ENCODE measurements at regions not wholly inside any gene's neighbourhood (a gene's known extent, or its start where the extent isn't known, plus 50 kb on each side); places are given as distances from the start of the nearest gene placed in this dataset.

DNA sequence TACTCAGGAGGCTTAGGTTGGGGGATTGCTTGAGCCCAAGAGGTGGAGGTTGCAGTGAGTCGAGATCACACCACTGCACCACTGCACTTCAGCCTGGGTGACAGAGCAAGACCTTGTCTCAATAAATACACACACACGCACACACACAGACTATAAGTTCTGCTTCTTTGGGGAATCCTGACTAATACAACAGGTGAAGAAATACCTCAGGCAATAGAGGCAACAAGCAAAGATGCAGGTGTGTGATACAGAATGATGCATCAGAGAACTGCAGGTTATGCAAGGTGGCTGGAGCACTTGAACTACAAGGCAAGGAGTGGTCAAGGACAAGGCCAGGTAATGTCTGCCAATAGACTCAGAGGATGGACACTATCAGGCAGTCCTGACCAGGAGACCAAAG is 117.6 kb upstream of the ZNF678 start:
- Mint-ChIP-seq H3K27ac (no peak overlapping the region), H3K9me3 (no peaks in the 10 kb centered on the region), H3K4me1 (peaks cover 2% of the 10 kb centered on the region), H3K4me3 (no peak overlapping the region), H3K27me3 (peaks cover 15% of the 10 kb centered on the region), H3K36me3 (ENCODE audit: low read depth) (no peaks in the 10 kb centered on the region)
- ChIA-PET CTCF (interaction anchor here (0.6 kb wide), 1 partner anchor 807 kb away, joined by 3 read pairs; no protein-coding TSS in a partner anchor), POLR2A (no interaction called here)
- DNase-seq = no peak

DNA sequence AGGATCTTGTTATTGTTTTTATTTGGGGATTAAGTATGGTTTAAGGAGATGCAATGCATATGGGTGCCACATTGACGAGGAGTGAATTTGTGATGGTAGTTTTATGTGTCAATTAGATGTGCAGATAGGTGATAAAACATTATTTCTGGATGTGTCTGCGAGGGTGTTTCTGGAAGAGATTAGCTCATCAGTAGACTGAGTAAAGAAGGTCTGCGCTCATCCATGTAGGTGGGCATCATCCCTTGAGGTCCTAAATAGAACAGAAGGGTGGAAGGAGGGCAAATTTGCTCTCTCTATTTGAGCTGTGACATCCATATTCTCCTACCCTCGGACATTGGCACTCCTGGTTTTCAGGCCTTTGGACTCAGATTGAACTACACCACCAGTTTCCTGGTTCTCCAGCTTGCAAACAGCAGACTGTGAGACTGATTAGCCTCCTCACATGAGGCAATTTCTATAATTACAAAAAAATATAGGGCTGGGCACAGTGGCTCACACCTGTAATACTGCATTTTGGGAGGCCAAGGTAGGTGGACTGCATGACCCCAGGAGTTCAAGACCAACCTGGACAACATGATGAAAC is 118.2 kb upstream of the ZNF678 start:
- no peak overlapping the region for H3K27ac Mint-ChIP-seq
- ChIA-PET POLR2A (no interaction called here), CTCF (no interaction called here)
- no peak for DNase-seq
- H3K4me1 Mint-ChIP-seq = peaks cover 2% of the 10 kb centered on the region
- no peaks in the 10 kb centered on the region for H3K36me3 Mint-ChIP-seq (ENCODE audit: low read depth)
- H3K27me3 Mint-ChIP-seq = peaks cover 18% of the 10 kb centered on the region
- no peak overlapping the region for H3K4me3 Mint-ChIP-seq
- no peaks in the 10 kb centered on the region for H3K9me3 Mint-ChIP-seq

DNA sequence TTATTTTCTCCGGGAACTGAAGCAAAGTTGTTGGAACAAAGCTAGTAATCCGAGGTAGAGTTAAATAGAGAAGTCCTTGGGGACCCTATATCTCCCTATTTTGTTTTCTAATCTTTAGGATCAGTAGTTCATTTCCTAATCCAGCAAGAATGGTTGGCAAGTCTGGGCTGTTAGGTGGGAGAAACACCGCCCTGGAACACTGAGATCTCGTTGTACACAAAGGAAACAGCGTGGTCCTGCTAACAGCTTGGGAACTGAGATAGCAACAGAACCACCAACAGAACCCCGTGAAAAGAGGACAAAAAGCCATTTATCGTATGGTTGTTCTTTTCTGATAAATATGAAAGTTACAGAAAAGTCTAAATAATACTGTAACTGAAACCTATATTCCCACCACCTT is 121.9 kb upstream of the CDC42BPA start:
- Mint-ChIP-seq H3K4me3 (no peak overlapping the region), H3K9me3 (no peaks in the 10 kb centered on the region), H3K4me1 (peaks cover 6% of the 10 kb centered on the region), H3K36me3 (ENCODE audit: low read depth) (no peaks in the 10 kb centered on the region), H3K27ac (no peak overlapping the region), H3K27me3 (peaks cover 31% of the 10 kb centered on the region)
- DNase-seq = no peak
- ChIA-PET POLR2A (no interaction called here), CTCF (interaction anchor here (0.7 kb wide), 2 partner anchors 132 to 396 kb away, joined by 3 to 4 read pairs; no protein-coding TSS in a partner anchor)

DNA sequence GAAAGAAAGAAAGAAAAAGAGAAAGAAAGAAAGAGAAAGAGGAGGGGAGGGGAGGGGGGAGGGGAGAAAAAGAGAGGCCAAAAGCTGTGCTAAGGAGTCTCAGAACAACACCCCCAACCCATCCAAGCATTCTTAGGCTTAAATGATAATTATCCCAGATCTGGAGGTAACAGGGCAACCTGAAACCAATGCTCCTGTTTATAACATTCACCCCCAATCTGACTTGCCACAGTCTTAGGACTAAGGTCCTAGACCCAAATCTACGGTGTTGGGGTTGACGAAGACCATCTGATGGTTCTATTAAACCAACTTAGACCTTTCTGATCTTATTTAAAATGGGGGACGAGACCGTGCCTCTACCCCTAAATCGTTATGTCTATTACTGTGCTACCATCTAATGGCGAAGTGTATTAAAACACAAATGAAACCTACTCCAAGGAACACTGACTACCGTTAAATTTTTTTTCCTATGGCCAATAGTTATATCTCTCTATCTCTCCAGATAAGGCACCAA is 119.3 kb upstream of the CDC42BPA start:
- Mint-ChIP-seq H3K9me3 (no peaks in the 10 kb centered on the region), H3K4me1 (peaks cover 6% of the 10 kb centered on the region), H3K27ac (no peak overlapping the region), H3K36me3 (ENCODE audit: low read depth) (no peaks in the 10 kb centered on the region), H3K4me3 (no peak overlapping the region), H3K27me3 (peaks cover 28% of the 10 kb centered on the region)
- CTCF ChIA-PET = no interaction called here
- DNase-seq = no peak
- POLR2A ChIA-PET = no interaction called here

DNA sequence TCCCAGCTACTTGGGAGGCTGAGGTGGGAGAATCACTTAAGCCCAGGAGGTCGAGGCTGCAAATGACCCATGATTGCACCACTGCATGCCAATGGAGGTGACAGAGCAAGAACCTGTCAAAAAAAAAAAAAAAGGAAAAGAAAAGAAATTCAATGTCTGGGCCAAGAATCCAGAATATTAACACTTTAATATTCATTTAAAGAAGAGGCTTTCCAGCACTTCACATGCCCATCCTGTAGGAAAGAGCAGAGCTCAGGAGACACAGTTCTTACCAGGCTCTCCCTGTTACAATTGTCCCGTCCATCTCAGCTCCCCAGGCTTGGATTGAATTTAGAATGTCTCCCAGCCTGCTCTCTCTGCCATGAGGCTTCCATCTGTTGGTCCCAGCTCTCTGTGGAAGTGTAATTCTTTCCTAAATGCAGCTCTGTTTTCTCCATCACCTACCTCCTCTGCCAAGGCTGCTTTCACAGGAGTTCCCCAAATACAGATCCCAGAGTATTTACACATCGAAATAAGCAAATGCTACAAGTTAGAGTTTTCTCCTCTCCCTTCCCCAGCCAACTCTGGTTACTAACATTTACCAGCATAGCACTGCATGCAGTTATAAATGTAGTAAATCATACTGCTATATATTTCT is 116.6 kb upstream of the CDC42BPA start:
- Mint-ChIP-seq H3K27me3 (peaks cover 18% of the 10 kb centered on the region), H3K4me1 (peaks cover 6% of the 10 kb centered on the region), H3K4me3 (no peak overlapping the region), H3K27ac (no peak overlapping the region), H3K9me3 (no peaks in the 10 kb centered on the region), H3K36me3 (ENCODE audit: low read depth) (no peaks in the 10 kb centered on the region)
- CTCF ChIA-PET = no interaction called here
- DNase-seq = no peak
- POLR2A ChIA-PET = no interaction called here

DNA sequence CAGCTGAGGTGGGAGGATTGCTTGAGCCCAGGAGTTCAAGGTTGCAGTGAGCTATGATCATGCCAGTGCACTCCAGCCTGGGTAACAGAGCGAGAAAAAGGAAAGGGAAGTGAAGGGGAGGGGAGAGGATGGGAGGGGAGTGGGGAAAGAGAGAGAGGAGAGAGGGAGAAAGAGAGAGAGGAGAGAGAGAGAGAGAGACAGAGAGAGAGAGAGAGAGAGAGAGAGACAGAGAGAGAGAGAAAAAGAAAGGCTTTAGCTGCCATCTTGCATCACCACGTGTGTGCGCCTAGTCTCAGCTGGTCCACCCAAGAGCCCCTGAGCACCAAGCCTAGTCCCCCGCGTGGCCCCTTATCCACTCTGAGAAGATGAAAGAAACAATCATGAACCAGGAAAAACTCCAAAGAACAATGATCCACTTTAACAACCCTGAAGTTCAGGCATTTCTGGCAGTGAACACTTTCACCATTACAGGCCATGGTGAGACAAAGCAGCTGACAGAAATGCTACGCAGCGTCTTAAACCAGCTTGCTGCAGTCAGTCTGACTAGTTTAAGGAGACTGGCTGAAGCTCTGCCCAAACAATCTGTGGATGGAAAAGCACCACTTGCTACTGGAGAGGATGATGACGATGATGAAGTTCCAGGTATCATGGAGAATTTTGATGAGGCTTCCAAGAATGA is 115.5 kb upstream of the CDC42BPA start:
- no peak overlapping the region for H3K4me3 Mint-ChIP-seq
- no peaks in the 10 kb centered on the region for H3K36me3 Mint-ChIP-seq (ENCODE audit: low read depth)
- H3K9me3 Mint-ChIP-seq = no peaks in the 10 kb centered on the region
- peaks cover 13% of the 10 kb centered on the region for H3K27me3 Mint-ChIP-seq
- H3K4me1 Mint-ChIP-seq = peaks cover 6% of the 10 kb centered on the region
- ChIA-PET CTCF (interaction anchor here (0.5 kb wide), 1 partner anchor 1746 kb away, joined by 3 read pairs; no protein-coding TSS in a partner anchor), POLR2A (no interaction called here)
- no peak for DNase-seq
- no peak overlapping the region for H3K27ac Mint-ChIP-seq

DNA sequence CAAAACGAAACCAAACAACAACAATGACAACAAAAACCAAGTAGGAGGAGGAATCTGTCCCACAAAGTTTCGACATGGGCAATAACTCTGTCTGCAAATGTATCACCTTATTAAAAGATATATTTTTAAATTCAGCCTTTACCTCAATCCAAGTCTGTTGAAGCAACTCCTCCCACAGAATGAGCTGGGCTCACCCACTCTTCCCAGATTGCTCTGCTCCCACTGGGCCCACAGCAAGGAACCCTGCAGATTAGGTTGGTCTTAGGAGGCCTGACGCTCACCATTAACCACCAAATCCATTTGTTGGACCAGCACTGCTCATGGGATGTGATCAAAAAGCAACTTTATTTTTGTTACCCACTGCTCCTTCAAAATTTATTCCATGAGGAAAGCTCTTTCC is 114.7 kb upstream of the CDC42BPA start:
- ChIA-PET CTCF (interaction anchor here (0.5 kb wide), 1 partner anchor 1745 kb away, joined by 3 read pairs; no protein-coding TSS in a partner anchor), POLR2A (no interaction called here)
- Mint-ChIP-seq H3K4me1 (peaks cover 6% of the 10 kb centered on the region), H3K27me3 (peaks cover 13% of the 10 kb centered on the region), H3K27ac (no peak overlapping the region), H3K36me3 (ENCODE audit: low read depth) (no peaks in the 10 kb centered on the region), H3K9me3 (no peaks in the 10 kb centered on the region), H3K4me3 (no peak overlapping the region)
- no peak for DNase-seq

DNA sequence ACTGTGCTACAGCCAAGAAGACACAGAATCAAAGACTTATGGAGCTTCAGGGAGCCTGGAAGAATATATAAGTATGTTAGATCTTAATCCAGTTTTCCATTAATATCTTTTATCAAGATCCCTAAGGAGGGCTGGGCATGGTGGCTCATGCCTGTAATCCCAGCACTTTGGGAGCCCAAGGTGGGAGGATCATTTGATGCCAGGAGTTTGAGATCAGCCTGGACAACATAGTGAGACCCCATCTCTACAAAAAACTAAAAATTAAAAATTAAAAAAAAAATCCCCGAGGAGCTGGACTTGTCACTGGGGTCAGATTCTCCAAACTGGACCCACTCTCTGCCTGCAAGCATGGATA is 113.9 kb upstream of the CDC42BPA start:
- DNase-seq = no peak
- Mint-ChIP-seq H3K4me3 (no peak overlapping the region), H3K9me3 (no peaks in the 10 kb centered on the region), H3K36me3 (ENCODE audit: low read depth) (no peaks in the 10 kb centered on the region), H3K27me3 (peaks cover 9% of the 10 kb centered on the region), H3K4me1 (peaks cover 2% of the 10 kb centered on the region), H3K27ac (no peak overlapping the region)
- ChIA-PET CTCF (no interaction called here), POLR2A (no interaction called here)

DNA sequence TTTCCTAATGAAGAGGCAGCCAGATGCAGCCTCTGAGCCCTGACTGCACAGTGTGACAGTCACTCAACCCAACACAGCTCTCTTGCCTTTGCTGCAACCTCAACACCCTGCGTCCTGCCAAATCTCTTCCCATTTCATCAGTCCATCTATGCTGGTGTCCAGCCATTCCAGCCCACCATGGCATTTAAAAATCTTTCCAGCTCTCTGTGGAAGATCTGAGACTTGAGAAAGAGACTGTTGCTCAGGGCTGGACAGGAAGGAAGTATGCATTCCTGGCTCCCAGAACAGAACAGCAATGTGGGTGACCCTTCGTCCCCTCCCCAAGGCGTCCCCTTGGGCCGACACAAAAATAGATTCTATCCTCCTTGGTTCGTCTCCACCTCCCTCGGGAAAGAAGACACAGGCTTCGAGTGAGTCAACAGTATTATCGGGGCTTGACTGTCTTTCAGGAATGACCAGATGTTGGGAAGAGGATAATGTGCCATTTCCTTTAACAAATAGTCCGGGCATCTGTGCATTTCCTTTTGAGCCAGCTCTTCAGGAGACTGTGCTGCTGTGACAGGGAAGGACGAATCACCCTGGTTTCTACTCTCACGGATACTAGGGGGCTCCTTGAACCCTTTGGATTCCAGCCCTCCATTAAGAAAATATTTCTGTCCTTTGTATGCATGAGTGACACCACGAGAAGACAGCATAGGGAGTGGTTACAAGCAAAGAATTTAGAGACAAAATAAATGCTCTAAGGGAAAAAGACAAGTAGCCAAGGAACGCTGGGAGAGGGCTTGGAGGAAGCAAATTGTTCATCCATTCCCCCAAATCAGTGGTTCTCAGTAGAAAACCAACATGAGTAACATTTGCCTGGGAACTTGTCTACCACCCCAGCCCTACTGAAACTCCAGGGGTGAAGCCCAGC is 111.4 kb upstream of the CDC42BPA start:
- Mint-ChIP-seq H3K36me3 (ENCODE audit: low read depth) (no peaks in the 10 kb centered on the region), H3K27ac (no peak overlapping the region), H3K27me3 (no peaks in the 10 kb centered on the region), H3K9me3 (no peaks in the 10 kb centered on the region), H3K4me3 (no peak overlapping the region), H3K4me1 (no peaks in the 10 kb centered on the region)
- ChIA-PET POLR2A (no interaction called here), CTCF (interaction anchor here (0.7 kb wide), 1 partner anchor 33 kb away, joined by 3 read pairs; no protein-coding TSS in a partner anchor)
- DNase-seq = no peak

DNA sequence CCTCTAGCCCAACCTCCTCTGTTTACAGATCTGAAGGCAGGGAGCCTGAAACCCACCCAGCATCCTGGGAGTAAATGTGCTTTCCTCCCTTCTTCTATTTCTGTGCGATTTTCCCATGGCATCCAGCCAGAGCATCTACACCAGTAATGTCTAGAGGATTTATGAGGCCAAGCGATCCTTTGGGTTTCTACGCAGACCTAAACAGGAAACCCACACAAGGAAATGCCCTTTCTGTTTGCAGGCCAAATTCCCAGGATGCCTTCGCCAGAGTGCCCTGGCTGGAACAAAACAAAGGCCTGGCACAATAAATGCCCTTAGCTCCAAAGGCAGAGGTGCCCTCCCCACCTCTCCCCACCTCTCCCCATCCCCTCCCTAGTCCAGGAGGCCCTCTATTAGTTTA is 110.5 kb upstream of the CDC42BPA start:
- ChIA-PET POLR2A (interaction anchor here (0.5 kb wide), 1 partner anchor 490 kb away, joined by 3 read pairs; no protein-coding TSS in a partner anchor), CTCF (no interaction called here)

DNA sequence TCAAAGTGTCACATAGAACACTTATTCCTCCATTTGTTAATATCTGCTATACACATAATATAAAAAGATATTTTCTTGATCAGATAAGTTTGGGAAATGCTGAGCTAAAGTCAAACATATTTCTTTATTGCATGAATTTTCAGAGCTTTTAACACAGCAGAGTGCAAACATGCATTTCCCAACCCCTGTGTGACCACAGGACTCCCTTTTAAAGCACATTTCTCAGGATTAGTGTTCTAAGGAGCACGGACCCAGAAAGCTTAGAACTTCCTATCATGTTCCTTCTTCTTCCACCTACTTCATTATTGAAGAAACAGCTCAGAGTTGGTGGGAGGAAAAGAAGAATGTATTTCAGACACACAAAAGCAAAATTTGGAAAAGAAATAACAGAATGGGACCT is 109.1 kb upstream of the CDC42BPA start:
- no peaks in the 10 kb centered on the region for H3K36me3 Mint-ChIP-seq (ENCODE audit: low read depth)
- no peaks in the 10 kb centered on the region for H3K9me3 Mint-ChIP-seq
- POLR2A ChIA-PET = no interaction called here
- no peaks in the 10 kb centered on the region for H3K4me1 Mint-ChIP-seq
- no peak overlapping the region for H3K27ac Mint-ChIP-seq
- no peak overlapping the region for H3K4me3 Mint-ChIP-seq
- CTCF ChIA-PET = no interaction called here
- no peak for DNase-seq
- H3K27me3 Mint-ChIP-seq = peaks cover 2% of the 10 kb centered on the region

More for the DNA sequence above, 110.5 kb upstream of the CDC42BPA start:
- no peak for DNase-seq
- H3K4me3 Mint-ChIP-seq = no peak overlapping the region
- H3K4me1 Mint-ChIP-seq = no peaks in the 10 kb centered on the region
- H3K9me3 Mint-ChIP-seq = no peaks in the 10 kb centered on the region
- no peaks in the 10 kb centered on the region for H3K27me3 Mint-ChIP-seq
- no peak overlapping the region for H3K27ac Mint-ChIP-seq
- no peaks in the 10 kb centered on the region for H3K36me3 Mint-ChIP-seq (ENCODE audit: low read depth)

DNA sequence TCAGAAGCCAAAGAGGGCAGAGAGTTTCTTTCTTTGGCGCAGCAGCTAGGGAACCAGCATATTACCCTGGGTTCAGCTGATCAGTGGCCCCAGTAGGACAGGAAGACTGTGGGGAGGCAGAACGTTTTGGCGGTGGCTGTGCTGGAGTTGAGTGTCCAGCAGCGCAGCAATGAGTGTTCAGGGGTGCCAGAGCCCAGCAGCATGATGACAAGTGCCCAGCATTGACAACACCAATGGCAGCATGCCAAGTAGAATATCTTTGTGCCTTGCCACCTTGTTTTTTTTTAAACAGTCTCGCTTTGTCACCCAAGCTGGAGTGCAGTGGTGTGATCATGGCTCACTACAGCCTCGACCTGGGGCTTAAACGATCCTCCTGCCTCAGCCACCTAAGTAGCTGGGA is 106.7 kb upstream of the CDC42BPA start:
- Mint-ChIP-seq H3K36me3 (ENCODE audit: low read depth) (no peaks in the 10 kb centered on the region), H3K4me3 (no peak overlapping the region), H3K4me1 (no peaks in the 10 kb centered on the region), H3K9me3 (no peaks in the 10 kb centered on the region), H3K27me3 (peaks cover 2% of the 10 kb centered on the region), H3K27ac (no peak overlapping the region)
- POLR2A ChIA-PET = no interaction called here
- CTCF ChIA-PET = interaction anchor here (0.6 kb wide), 1 partner anchor 12 kb away, joined by 3 read pairs; no protein-coding TSS in a partner anchor
- DNase-seq = no peak

Measured in activated CD4-positive, alpha-beta T cell treated with anti-CD3 and anti-CD28 coated beads, Interleukin-2, amount 10 ng/mL, durations not matched to agents 7 days and 5 days (primary cell).